ENCODE measurements at regions not wholly inside any gene's neighbourhood (a gene's known extent, or its start where the extent isn't known, plus 50 kb on each side); places are given as distances from the start of the nearest gene placed in this dataset.

- Histone ChIP-seq H3K36me3 (ENCODE audit: control insufficient read depth, insufficient read depth, low read length) (no peaks in the 10 kb centered on the region), H3K18ac (ENCODE audit: low read depth, low read length) (no peak overlapping the region), H2AK9ac (replicated peaks; ENCODE audit: low read depth, low read length, poor library complexity) (no peak overlapping the region), H2AK5ac (ENCODE audit: low read depth, low read length) (no peak overlapping the region), H4K5ac (ENCODE audit: low read depth, low read length) (no peak overlapping the region), H2AFZ (replicated peaks; ENCODE audit: low read length, poor library complexity) (no peak overlapping the region), H3K9me1 (ENCODE audit: insufficient read depth, low read length) (no peaks in the 10 kb centered on the region), H4K91ac (ENCODE audit: insufficient read depth, low read depth, low read length) (no peak overlapping the region), H3K56ac (ENCODE audit: extremely low read depth, insufficient read depth, low read length) (no peak overlapping the region), H3K4me2 (ENCODE audit: low read depth, low read length) (no peak overlapping the region), H2BK15ac (ENCODE audit: low read depth, low read length) (no peak overlapping the region), H3K23ac (ENCODE audit: low read depth, low read length) (no peak overlapping the region), H3K4ac (ENCODE audit: low read depth, low read length) (no peak overlapping the region), H3K14ac (replicated peaks; ENCODE audit: low read depth, low read length) (no peak overlapping the region), H3K79me1 (ENCODE audit: low read depth in 1 of 2, low read length in 2 of 2) (peaks cover 12 to 21% of the 10 kb centered on the region in 2 experiments), H2BK5ac (ENCODE audit: low read depth, low read length, poor library complexity, severe bottlenecking) (no peak overlapping the region), H4K20me1 (ENCODE audit: insufficient read depth, low read length) (no peaks in the 10 kb centered on the region), H3K4me3 (ENCODE audit: insufficient read depth, low read depth, low read length) (no peak overlapping the region), H3K9ac (ENCODE audit: low read depth, low read length) (no peak overlapping the region), H3K9me3 (ENCODE audit: control insufficient read depth, insufficient read depth, low read length) (no peaks in the 10 kb centered on the region), H2BK120ac (ENCODE audit: low read depth, low read length) (no peak overlapping the region), H2BK20ac (ENCODE audit: low read depth, low read length) (no peak overlapping the region), H3K27ac (ENCODE audit: insufficient read depth, low read length) (no peak overlapping the region), H3K4me1 (ENCODE audit: control insufficient read depth, insufficient read depth, low read length) (no peaks in the 10 kb centered on the region; the same call in 1 of the 2 replicates), H3K27me3 (ENCODE audit: control insufficient read depth, insufficient read depth, low read length) (no peaks in the 10 kb centered on the region), H4K8ac (ENCODE audit: low read depth in 2 of 2, low read length in 2 of 2) (no peak overlapping the region)
- CTCF ChIA-PET = interaction anchor here (1.5 to 2.4 kb wide), 2 partner anchors 18 to 147 kb away, joined by 8 to 10 read pairs; partner anchors contain the start of gene FAM50B
- TF ChIP-seq RAD21 (IDR thresholded peaks at IDR 0.05; ENCODE audit: low read length) = no peak
- TF ChIP-seq CEBPB (IDR thresholded peaks at IDR 0.05; ENCODE audit: low read depth, low read length) = no peak
- TF ChIP-seq RCOR1 (IDR thresholded peaks at IDR 0.05; ENCODE audit: insufficient replicate concordance, low read length) = no peak
- no peak for TF ChIP-seq RFX5 (IDR thresholded peaks at IDR 0.05; ENCODE audit: low read depth, low read length)
- TF ChIP-seq MXI1 (IDR thresholded peaks at IDR 0.05; ENCODE audit: borderline replicate concordance, low read depth, low read length) = no peak
- TF ChIP-seq, protein P1, sequence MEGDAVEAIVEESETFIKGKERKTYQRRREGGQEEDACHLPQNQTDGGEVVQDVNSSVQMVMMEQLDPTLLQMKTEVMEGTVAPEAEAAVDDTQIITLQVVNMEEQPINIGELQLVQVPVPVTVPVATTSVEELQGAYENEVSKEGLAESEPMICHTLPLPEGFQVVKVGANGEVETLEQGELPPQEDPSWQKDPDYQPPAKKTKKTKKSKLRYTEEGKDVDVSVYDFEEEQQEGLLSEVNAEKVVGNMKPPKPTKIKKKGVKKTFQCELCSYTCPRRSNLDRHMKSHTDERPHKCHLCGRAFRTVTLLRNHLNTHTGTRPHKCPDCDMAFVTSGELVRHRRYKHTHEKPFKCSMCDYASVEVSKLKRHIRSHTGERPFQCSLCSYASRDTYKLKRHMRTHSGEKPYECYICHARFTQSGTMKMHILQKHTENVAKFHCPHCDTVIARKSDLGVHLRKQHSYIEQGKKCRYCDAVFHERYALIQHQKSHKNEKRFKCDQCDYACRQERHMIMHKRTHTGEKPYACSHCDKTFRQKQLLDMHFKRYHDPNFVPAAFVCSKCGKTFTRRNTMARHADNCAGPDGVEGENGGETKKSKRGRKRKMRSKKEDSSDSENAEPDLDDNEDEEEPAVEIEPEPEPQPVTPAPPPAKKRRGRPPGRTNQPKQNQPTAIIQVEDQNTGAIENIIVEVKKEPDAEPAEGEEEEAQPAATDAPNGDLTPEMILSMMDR (conservative IDR thresholded peaks at IDR 0.05; ENCODE audit: low read depth, low read length) = no peak
- TF ChIP-seq SMC3 (IDR thresholded peaks at IDR 0.05; ENCODE audit: low read depth, low read length) = no peak
- TF ChIP-seq FOS (IDR thresholded peaks at IDR 0.05; ENCODE audit: low read depth, low read length) = no peak
- TF ChIP-seq NFE2L2 (IDR thresholded peaks at IDR 0.05; ENCODE audit: low read depth, low read length) = no peak
- no peak for TF ChIP-seq ELK1 (IDR thresholded peaks at IDR 0.05; ENCODE audit: borderline replicate concordance, low read depth, low read length)
- TF ChIP-seq, protein P2, sequence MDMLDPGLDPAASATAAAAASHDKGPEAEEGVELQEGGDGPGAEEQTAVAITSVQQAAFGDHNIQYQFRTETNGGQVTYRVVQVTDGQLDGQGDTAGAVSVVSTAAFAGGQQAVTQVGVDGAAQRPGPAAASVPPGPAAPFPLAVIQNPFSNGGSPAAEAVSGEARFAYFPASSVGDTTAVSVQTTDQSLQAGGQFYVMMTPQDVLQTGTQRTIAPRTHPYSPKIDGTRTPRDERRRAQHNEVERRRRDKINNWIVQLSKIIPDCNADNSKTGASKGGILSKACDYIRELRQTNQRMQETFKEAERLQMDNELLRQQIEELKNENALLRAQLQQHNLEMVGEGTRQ (IDR thresholded peaks at IDR 0.05; ENCODE audit: low read depth, low read length) = no peak
- TF ChIP-seq POLR2A (IDR thresholded peaks at IDR 0.05; ENCODE audit: low read depth, low read length) = no peak
- no peak for TF ChIP-seq MAFK (IDR thresholded peaks at IDR 0.05; ENCODE audit: low read depth, low read length)
- TF ChIP-seq CHD1 (IDR thresholded peaks at IDR 0.05; ENCODE audit: low read depth, low read length) = no peak
- no peak for TF ChIP-seq MAZ (IDR thresholded peaks at IDR 0.05; ENCODE audit: borderline replicate concordance, low read depth, low read length)
- TF ChIP-seq BHLHE40 (IDR thresholded peaks at IDR 0.05; ENCODE audit: low read depth, low read length) = no peak
- ATAC-seq (ENCODE audit: low read depth) (no peak), DNase-seq (no peak)
- dilution Hi-C loops (cut with HindIII; ENCODE audit: low sequenced_read_pairs, unreplicated experiment) (no loop called here), intact Hi-C loops (cut with micrococcal nuclease) (loop anchor here (10.0 kb wide), 1 partner anchor 582 kb away; no protein-coding TSS in a partner anchor), in situ Hi-C loops (cut with MboI; ENCODE audit: low sequenced_read_pairs) (loop anchor here (25.0 kb wide), 1 partner anchor 884 kb away; the partner anchor contains the start of gene BPHL)
- WGBS, 2 experiments (ENCODE audit: extremely low coverage in 2 of 2, insufficient read length in 1 of 2) = no CpG with 5 or more reads among the region's 4 CpGs
- POLR2A ChIA-PET (ENCODE audit: unreplicated experiment) = no interaction called here
- no TSS peak for BruUV-seq (replicated peaks)
These were observed 82.6 kb downstream of the FAM217A start for GRCh38 chr6:3996349-3996748.

Data from IMR-90 (cell line).